Left lung (tissue), 4 donors: ENCODE measurements at regions not wholly inside any gene's neighbourhood (a gene's known extent, or its start where the extent isn't known, plus 50 kb on each side); places are given as distances from the start of the nearest gene placed in this dataset.

Source experiments
- ATAC-seq: fragments of 200-7000 bp; cut with Tn5 transposase; one replicate; pipeline ENCODE4 v1.9.1; 2020; ENCODE audit warnings: moderate library complexity
- DNase-seq, 4 donors: peaks; one replicate each; pipeline ENCODE4 v3.0.0-alpha.2; 2013 to 2020
- H3K27ac ChIP-seq, 2 donors: fragments of 200-600 bp; sonication (generic) in 1 of 2; one replicate each; pipeline versions ENCODE4 v1.5.0 to v1.8.0; 2020 to 2021
- H3K27me3 ChIP-seq, 2 donors: fragments of 200-600 bp; sonication (generic) in 1 of 2; one replicate each; pipeline versions ENCODE4 v1.5.0 to v1.8.0; 2020 to 2021
- H3K36me3 ChIP-seq, 2 donors: fragments of 200-600 bp; sonication (generic) in 1 of 2; one replicate each; pipeline versions ENCODE4 v1.5.0 to v1.8.0; 2020 to 2021
- H3K4me1 ChIP-seq, 2 donors: fragments of 200-600 bp; one replicate each; pipeline ENCODE4 v1.8.0; 2021
- H3K4me3 ChIP-seq, 2 donors: fragments of 200-600 bp; sonication (generic) in 1 of 2; one replicate each; pipeline versions ENCODE4 v1.5.0 to v1.8.0; 2020 to 2021; ENCODE audit warnings: mild to moderate bottlenecking in 1 of 2
- H3K9me3 ChIP-seq, 2 donors: fragments of 200-600 bp; sonication (generic) in 1 of 2; one replicate each; pipeline versions ENCODE4 v1.5.0 to v1.8.0; 2020 to 2021
- intact Hi-C, 2 donors: fragments of 100-400 bp; cut with DNase I; formaldehyde crosslinking; loops; one replicate each; pipeline versions ENCODE4 v1.11.2 to v1.14.2; 2022
- TF ChIP-seq, protein P1 (sequence below), 2 donors: fragments of 200-600 bp; sonication (generic) in 1 of 2; IDR thresholded peaks; one replicate each; pipeline versions ENCODE4 v1.5.0 to v1.8.0; 2021; ENCODE audit warnings: antibody characterized with exemption in 2 of 2
- donor health status: DM: no; HTN: yes; CAD: no.
- donor health status: DM: no; HTN: no; CAD: no.

DNA sequence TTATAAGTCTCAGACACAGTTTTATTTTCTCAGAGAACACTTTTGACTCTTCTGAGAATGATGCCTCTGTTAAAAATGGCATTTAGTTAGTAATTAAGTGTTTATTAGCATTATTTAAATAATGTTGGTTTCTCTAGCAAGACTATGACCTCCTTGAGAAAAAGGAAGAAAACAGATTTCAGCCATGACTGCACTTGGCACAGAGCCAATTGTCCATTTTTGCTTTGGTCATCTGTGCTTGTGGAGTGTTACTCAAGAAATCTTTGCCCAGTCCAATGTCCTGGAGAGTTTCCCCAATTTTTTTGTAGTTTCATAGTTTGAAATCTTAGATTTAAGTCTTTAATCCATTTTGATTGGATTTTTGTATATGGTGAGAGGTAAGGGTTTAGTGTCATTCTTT, 1229.4 kb upstream of the FAM98A start:
- Histone ChIP-seq H3K9me3 (peaks cover 0 to 7% of the 10 kb centered on the region in 2 donors), H3K27ac (no peak overlapping the region), H3K27me3 (no peaks in the 10 kb centered on the region), H3K4me3 (no peak overlapping the region), H3K36me3 (no peaks in the 10 kb centered on the region), H3K4me1 (no peaks in the 10 kb centered on the region)
- no peak for DNase-seq
- TF ChIP-seq, protein P1, sequence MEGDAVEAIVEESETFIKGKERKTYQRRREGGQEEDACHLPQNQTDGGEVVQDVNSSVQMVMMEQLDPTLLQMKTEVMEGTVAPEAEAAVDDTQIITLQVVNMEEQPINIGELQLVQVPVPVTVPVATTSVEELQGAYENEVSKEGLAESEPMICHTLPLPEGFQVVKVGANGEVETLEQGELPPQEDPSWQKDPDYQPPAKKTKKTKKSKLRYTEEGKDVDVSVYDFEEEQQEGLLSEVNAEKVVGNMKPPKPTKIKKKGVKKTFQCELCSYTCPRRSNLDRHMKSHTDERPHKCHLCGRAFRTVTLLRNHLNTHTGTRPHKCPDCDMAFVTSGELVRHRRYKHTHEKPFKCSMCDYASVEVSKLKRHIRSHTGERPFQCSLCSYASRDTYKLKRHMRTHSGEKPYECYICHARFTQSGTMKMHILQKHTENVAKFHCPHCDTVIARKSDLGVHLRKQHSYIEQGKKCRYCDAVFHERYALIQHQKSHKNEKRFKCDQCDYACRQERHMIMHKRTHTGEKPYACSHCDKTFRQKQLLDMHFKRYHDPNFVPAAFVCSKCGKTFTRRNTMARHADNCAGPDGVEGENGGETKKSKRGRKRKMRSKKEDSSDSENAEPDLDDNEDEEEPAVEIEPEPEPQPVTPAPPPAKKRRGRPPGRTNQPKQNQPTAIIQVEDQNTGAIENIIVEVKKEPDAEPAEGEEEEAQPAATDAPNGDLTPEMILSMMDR (IDR thresholded peaks at IDR 0.05): no peak
- intact Hi-C loops: no loop called here
- no peak for ATAC-seq

DNA sequence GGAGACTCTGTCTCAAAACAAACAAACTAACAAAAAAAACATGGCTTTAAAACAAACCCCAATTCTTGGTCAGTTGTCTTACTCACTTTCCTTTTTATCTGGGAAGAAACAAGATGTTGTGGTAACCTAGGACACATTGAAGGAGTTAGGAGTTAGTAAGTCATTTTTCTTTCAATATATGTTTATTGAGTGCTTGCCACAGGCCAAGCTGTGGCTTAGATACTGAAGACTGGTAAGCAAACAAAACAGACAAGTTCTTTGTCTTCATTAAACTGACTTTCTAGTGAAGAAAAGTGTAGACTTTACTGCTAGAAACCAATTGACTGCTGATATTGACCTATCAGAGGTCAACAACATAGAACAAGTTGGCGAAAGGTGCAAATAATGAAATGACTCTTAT, 1228.3 kb upstream of the FAM98A start:
- Histone ChIP-seq H3K9me3 (peaks cover 0 to 7% of the 10 kb centered on the region in 2 donors), H3K27ac (no peak overlapping the region), H3K36me3 (no peaks in the 10 kb centered on the region), H3K4me3 (no peak overlapping the region), H3K4me1 (no peaks in the 10 kb centered on the region), H3K27me3 (no peaks in the 10 kb centered on the region)
- TF ChIP-seq, protein P1 (IDR thresholded peaks at IDR 0.05): no peak
- intact Hi-C loops: no loop called here
- DNase-seq (no peak), ATAC-seq (no peak)

DNA sequence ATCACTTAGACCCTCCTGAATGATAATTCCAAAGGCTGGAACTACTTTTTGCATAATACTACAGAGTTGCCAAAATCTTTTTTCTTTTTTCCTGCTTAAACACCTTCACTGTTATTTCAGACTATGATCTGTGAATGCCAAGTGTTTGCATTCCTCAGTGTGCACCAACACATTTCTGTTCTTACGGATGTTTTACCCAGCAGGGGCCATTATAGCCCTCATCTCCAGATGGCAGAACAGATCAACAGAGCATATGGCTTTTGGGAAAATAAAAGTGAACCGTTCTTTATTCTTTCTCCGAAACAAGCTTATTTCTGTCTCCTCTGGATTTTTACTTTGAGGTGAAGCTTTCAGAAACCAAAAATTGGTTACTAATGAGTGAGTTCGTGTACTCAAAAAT, 1226.6 kb upstream of the FAM98A start:
- H3K4me1 ChIP-seq: no peaks in the 10 kb centered on the region

DNA sequence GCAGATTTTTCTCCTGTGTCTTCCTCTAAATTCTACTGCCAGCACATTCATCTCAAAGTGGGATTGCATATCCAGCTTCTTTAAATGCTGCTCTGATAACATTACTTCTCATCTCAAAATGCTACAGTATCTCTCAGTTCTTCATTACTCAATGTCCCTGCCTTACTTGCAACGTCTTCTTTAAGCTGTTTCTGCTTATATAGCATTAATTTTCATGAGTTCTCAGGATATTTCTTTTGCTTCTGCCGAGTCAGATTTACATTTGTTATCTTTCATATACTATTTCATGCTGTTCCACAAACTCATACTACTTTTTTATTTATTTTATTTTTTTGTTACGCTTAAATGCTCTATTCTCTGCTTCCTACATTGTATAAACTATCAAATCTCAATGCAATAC, 1223.5 kb upstream of the FAM98A start:
- TF ChIP-seq, protein P1 (IDR thresholded peaks at IDR 0.05): no peak
- no peak overlapping the region for H3K27ac ChIP-seq
- H3K36me3 ChIP-seq: no peaks in the 10 kb centered on the region
- DNase-seq (no peak), ATAC-seq (no peak)
- no peak overlapping the region for H3K4me3 ChIP-seq
- no peaks in the 10 kb centered on the region for H3K4me1 ChIP-seq
- H3K27me3 ChIP-seq: no peaks in the 10 kb centered on the region
- intact Hi-C loops: no loop called here
- no peaks in the 10 kb centered on the region for H3K9me3 ChIP-seq

More for the DNA sequence above, 1226.6 kb upstream of the FAM98A start:
- TF ChIP-seq, protein P1 (IDR thresholded peaks at IDR 0.05): no peak
- Histone ChIP-seq H3K4me3 (no peak overlapping the region), H3K9me3 (peaks cover 0 to 5% of the 10 kb centered on the region in 2 donors), H3K27ac (no peak overlapping the region), H3K27me3 (no peaks in the 10 kb centered on the region), H3K36me3 (no peaks in the 10 kb centered on the region)
- intact Hi-C loops: no loop called here
- ATAC-seq: no peak
- no peak for DNase-seq

DNA sequence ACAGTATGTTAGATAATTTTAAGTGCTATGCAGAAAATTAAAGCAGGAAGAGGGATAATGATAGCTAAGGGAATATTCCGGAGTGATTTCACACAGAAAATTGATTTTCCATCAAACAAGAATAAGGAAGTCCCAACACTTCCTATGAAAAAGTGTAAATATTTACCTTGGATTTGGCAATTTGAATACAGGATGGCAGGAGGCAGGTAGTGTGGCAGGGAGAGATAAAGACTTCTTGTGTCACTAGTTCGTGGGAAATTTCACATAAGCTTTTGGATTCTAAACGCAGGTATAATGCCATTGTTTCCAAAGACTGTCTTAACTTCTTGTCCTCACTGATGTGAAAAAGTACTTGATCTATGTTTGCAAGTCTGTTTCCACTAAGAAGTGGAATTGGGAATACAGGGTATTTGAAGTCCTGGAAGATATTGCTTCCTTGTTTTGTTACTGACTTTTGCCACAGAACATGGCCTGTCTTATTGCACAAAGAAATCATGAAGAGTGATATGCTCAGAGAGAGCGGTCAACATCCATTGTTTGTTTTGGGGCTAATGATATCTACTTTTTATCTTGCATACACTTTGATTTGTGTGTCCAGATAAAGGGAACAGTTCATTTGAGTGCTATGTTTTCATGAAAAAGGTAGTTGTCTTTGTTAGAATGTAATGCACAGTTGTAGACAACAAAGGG, 1216.1 kb upstream of the FAM98A start:
- no peak for ATAC-seq
- intact Hi-C loops: no loop called here
- TF ChIP-seq, protein P1 (IDR thresholded peaks at IDR 0.05): no peak
- no peaks in the 10 kb centered on the region for H3K36me3 ChIP-seq
- H3K27ac ChIP-seq: no peak overlapping the region
- H3K4me3 ChIP-seq: no peak overlapping the region
- H3K27me3 ChIP-seq: no peaks in the 10 kb centered on the region
- no peaks in the 10 kb centered on the region for H3K4me1 ChIP-seq
- no peaks in the 10 kb centered on the region for H3K9me3 ChIP-seq
- no peak for DNase-seq
